PC-9 (cell line): ENCODE measurements at regions not wholly inside any gene's neighbourhood (a gene's known extent, or its start where the extent isn't known, plus 50 kb on each side); places are given as distances from the start of the nearest gene placed in this dataset.

Source experiments
- BruUV-seq: library from RNA; stranded (reverse); fragments of 400-500 nt; replicated peaks from 2 replicates; lab custom pipeline; 2021; lab: Mats Ljungman, UMichigan
- CTCF ChIA-PET: fragments of 300-600 bp; sonication (Branson Sonifier 250); formaldehyde crosslinking; loops from one replicate; lab custom pipeline; 2022; ENCODE audit warnings: antibody characterized with exemption; lab: Charles Lee
- POLR2A ChIA-PET: fragments of 300-600 bp; sonication (Branson Sonifier 250); formaldehyde crosslinking; loops from one replicate; lab custom pipeline; 2022; ENCODE audit warnings: antibody characterized with exemption; ENCODE audit not compliant: unreplicated experiment; lab: Charles Lee
- DNase-seq, 2 experiments: peaks; one replicate each; pipeline versions ENCODE4 v3.0.0 to v3.0.0-alpha.2; 2015 to 2022; ENCODE audit warnings: mixed read lengths in 1 of 2
- H2AFZ ChIP-seq: fragments of 200-600 bp; sonication (generic); 2 replicates; pipeline ENCODE4 v1.8.1; 2017; ENCODE audit warnings: antibody characterized with exemption
- H3F3A ChIP-seq: fragments of 200-600 bp; sonication (generic); 2 replicates; pipeline ENCODE4 v1.8.1; 2017; ENCODE audit warnings: antibody characterized with exemption, mild to moderate bottlenecking, low read depth; ENCODE audit not compliant: insufficient read depth
- H3K27ac ChIP-seq: fragments of 200-600 bp; sonication (generic); 2 replicates; pipeline ENCODE4 v1.6.1; 2016; ENCODE audit warnings: mixed run types
- H3K27me3 ChIP-seq: fragments of 200-600 bp; sonication (generic); 2 replicates; pipeline ENCODE4 v1.6.1; 2016; ENCODE audit warnings: low read depth, mixed run types; ENCODE audit not compliant: insufficient read depth
- H3K36me3 ChIP-seq: fragments of 200-600 bp; sonication (generic); 2 replicates; pipeline ENCODE4 v1.6.1; 2016; ENCODE audit warnings: low read depth, mixed run types
- H3K4me1 ChIP-seq: fragments of 200-600 bp; sonication (generic); replicated peaks from 2 replicates; pipeline ENCODE4 v1.6.1; 2016; ENCODE audit warnings: mixed run types; ENCODE audit not compliant: insufficient read depth
- H3K4me2 ChIP-seq: fragments of 200-600 bp; sonication (generic); 2 replicates; pipeline ENCODE4 v1.6.1; 2017; ENCODE audit warnings: mixed run types
- H3K4me3 ChIP-seq: fragments of 200-600 bp; sonication (generic); 2 replicates; pipeline ENCODE4 v1.6.1; 2016; ENCODE audit warnings: mixed run types
- H3K79me2 ChIP-seq: fragments of 200-600 bp; sonication (generic); 2 replicates; pipeline ENCODE4 v1.6.1; 2017; ENCODE audit warnings: low read depth, mixed run types
- H3K9me2 ChIP-seq: fragments of 200-600 bp; sonication (generic); 2 replicates; pipeline ENCODE4 v1.8.1; 2017; ENCODE audit warnings: mild to moderate bottlenecking; ENCODE audit not compliant: insufficient read depth
- H3K9me3 ChIP-seq: fragments of 200-600 bp; sonication (generic); 2 replicates; pipeline ENCODE4 v1.8.1; 2016; ENCODE audit warnings: low read depth; ENCODE audit not compliant: insufficient read depth
- H4K20me1 ChIP-seq: fragments of 200-600 bp; sonication (generic); 2 replicates; pipeline ENCODE4 v1.8.1; 2017; ENCODE audit not compliant: insufficient read depth
- CTCF ChIP-seq: fragments of 200-600 bp; sonication (generic); conservative IDR thresholded peaks from 2 replicates; pipeline ENCODE4 v1.6.1; 2017; ENCODE audit warnings: mixed run types, antibody characterized with exemption, mild to moderate bottlenecking, moderate library complexity
- EZH2 ChIP-seq: fragments of 200-600 bp; sonication (generic); IDR thresholded peaks from 2 replicates; pipeline ENCODE4 v1.8.0; 2017; ENCODE audit warnings: antibody characterized with exemption, low read depth
- intact Hi-C: fragments of 100-400 bp; cut with micrococcal nuclease; formaldehyde crosslinking; loops from one replicate; pipeline ENCODE4 v1.10.0; 2022; ENCODE audit not compliant: unreplicated experiment

GRCh38 chr12:131477613-131478012, 233.3 kb upstream of the SFSWAP start:
- H3K9me2 ChIP-seq: no peaks in the 10 kb centered on the region
- H3F3A ChIP-seq: no peaks in the 10 kb centered on the region
- H3K9me3 ChIP-seq: no peaks in the 10 kb centered on the region
- no TSS peak for BruUV-seq
- H3K27me3 ChIP-seq: peaks cover 50% of the 10 kb centered on the region
- H3K27ac ChIP-seq: no peak overlapping the region
- ChIA-PET CTCF (no interaction called here), POLR2A (no interaction called here)
- H2AFZ ChIP-seq: no peak overlapping the region
- H3K79me2 ChIP-seq: no peaks in the 10 kb centered on the region
- DNase-seq: no peak
- H3K4me1 ChIP-seq: no peaks in the 10 kb centered on the region
- no peak for TF ChIP-seq CTCF
- no peak for TF ChIP-seq EZH2
- no peaks in the 10 kb centered on the region for H4K20me1 ChIP-seq
- no peak overlapping the region for H3K4me3 ChIP-seq
- H3K36me3 ChIP-seq: no peaks in the 10 kb centered on the region
- intact Hi-C loops: no loop called here
- no peak overlapping the region for H3K4me2 ChIP-seq

GRCh38 chr12:131478468-131478867, 232.4 kb upstream of the SFSWAP start:
- Histone ChIP-seq H3K9me3 (no peaks in the 10 kb centered on the region), H3F3A (no peaks in the 10 kb centered on the region), H3K27me3 (peaks cover 50% of the 10 kb centered on the region), H3K36me3 (no peaks in the 10 kb centered on the region), H3K4me2 (no peak overlapping the region), H2AFZ (no peak overlapping the region), H3K79me2 (no peaks in the 10 kb centered on the region), H4K20me1 (no peaks in the 10 kb centered on the region), H3K4me3 (no peak overlapping the region), H3K4me1 (no peaks in the 10 kb centered on the region), H3K9me2 (no peaks in the 10 kb centered on the region), H3K27ac (no peak overlapping the region)
- BruUV-seq: no TSS peak
- TF ChIP-seq EZH2 (no peak), CTCF (no peak)
- ChIA-PET POLR2A (no interaction called here), CTCF (no interaction called here)
- no peak for DNase-seq
- intact Hi-C loops: no loop called here

- Histone ChIP-seq H3K9me2 (no peaks in the 10 kb centered on the region), H3F3A (no peaks in the 10 kb centered on the region), H3K4me1 (no peaks in the 10 kb centered on the region), H3K27ac (no peak overlapping the region), H3K4me2 (no peak overlapping the region), H3K27me3 (peaks cover 75% of the 10 kb centered on the region), H3K9me3 (no peaks in the 10 kb centered on the region), H3K36me3 (no peaks in the 10 kb centered on the region), H2AFZ (no peak overlapping the region), H3K4me3 (no peak overlapping the region), H4K20me1 (no peaks in the 10 kb centered on the region), H3K79me2 (no peaks in the 10 kb centered on the region)
- ChIA-PET POLR2A (no interaction called here), CTCF (no interaction called here)
- BruUV-seq: no TSS peak
- no peak for DNase-seq
- intact Hi-C loops: no loop called here
- TF ChIP-seq CTCF (no peak), EZH2 (no peak)
These were observed 228.7 kb upstream of the SFSWAP start for GRCh38 chr12:131482199-131482598.
